ENCODE measurements at regions not wholly inside any gene's neighbourhood (a gene's known extent, or its start where the extent isn't known, plus 50 kb on each side); places are given as distances from the start of the nearest gene placed in this dataset.

- TF ChIP-seq ARNTL (CRISPR knock-in tag; IDR thresholded peaks at IDR 0.05; ENCODE audit: borderline replicate concordance, low read depth) (no peak), BACH2 (CRISPR knock-in tag; IDR thresholded peaks at IDR 0.05; ENCODE audit: borderline replicate concordance) (no peak), ZFP30 (CRISPR knock-in tag; IDR thresholded peaks at IDR 0.05) (no peak), PATZ1 (CRISPR knock-in tag; IDR thresholded peaks at IDR 0.05; ENCODE audit: borderline replicate concordance) (no peak), ISL1 (CRISPR knock-in tag; IDR thresholded peaks at IDR 0.05) (no peak)
Observed at GRCh38 chr4:147128787-147129186, 183.1 kb upstream of the TTC29 start.
